ENCODE measurements at regions not wholly inside any gene's neighbourhood (a gene's known extent, or its start where the extent isn't known, plus 50 kb on each side); places are given as distances from the start of the nearest gene placed in this dataset.

DNA sequence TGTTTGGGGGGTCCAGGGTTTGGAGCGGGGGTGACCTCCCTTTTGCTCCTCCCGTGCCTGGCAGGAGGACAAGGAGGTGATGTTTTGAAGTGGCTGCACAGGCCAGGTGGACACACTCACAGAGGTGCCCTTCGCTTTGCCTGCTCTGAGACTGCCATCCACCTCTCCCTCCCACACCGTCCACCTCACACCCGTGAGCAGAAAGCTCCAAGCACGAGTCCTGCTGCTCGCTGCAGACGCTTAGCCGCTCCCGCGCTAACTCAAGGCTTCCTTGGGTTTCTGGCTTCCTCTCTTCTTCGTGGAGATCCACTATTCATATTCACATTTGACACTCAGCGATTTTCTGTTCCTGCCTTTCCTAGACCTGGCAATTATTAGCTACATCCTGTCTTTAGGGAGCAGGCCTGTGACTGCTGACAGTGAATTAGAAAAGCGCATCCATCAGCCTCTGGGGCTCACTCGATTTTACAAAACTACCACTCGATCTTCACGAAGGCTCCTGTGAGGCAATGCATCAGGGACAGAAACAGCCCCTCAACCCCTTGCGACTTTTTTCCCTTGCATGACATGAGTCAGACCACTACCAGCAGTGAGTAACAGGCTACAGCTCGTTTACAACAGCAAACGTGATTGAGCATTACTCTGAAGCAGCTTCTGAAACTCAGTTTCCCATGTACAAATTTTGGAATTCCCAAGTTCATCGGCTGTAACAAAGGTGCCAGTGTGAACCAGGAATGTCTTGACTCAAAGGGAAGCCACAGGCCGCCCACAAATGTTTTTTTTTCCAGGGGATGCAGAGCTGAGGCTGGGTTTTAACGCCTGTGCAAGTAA, 238.7 kb upstream of the SOX11 start:
- no peaks in the 10 kb centered on the region for H3K36me3 Mint-ChIP-seq (ENCODE audit: low read depth)
- DNase-seq (no peak), ATAC-seq (no peak)

DNA sequence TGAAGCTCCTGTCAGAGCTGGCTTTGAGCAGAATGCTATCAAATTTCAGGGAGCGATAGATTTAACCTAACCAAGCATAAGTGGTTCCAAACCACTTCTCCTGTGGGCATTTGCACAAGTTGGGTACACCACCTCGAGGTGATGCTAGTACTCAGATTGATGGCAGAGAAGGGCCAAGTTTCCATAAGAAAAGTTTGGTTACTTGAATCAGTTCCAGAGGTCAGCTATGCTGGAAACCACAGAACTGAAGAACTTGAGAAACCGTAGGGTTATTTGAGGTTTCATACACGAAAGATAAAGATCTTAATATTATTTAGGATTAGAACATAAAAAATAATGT, 238.2 kb upstream of the SOX11 start:
- no peaks in the 10 kb centered on the region for H3K36me3 Mint-ChIP-seq (ENCODE audit: low read depth)
- no peak overlapping the region for H3K4me3 Mint-ChIP-seq
- H3K9me3 ChIP-seq (ENCODE audit: control insufficient read depth, low read length, poor library complexity, severe bottlenecking), result no peaks in the 10 kb centered on the region
- no peaks in the 10 kb centered on the region for H3K27me3 Mint-ChIP-seq
- DNase-seq (no peak), ATAC-seq (no peak)
- no peaks in the 10 kb centered on the region for H3K4me1 Mint-ChIP-seq
- H3K27ac Mint-ChIP-seq, result no peak overlapping the region

More for the DNA sequence above, 238.7 kb upstream of the SOX11 start:
- Mint-ChIP-seq H3K27me3 (no peaks in the 10 kb centered on the region), H3K4me1 (no peaks in the 10 kb centered on the region), H3K4me3 (no peak overlapping the region), H3K27ac (no peak overlapping the region)
- no peaks in the 10 kb centered on the region for H3K9me3 ChIP-seq (ENCODE audit: control insufficient read depth, low read length, poor library complexity, severe bottlenecking)

DNA sequence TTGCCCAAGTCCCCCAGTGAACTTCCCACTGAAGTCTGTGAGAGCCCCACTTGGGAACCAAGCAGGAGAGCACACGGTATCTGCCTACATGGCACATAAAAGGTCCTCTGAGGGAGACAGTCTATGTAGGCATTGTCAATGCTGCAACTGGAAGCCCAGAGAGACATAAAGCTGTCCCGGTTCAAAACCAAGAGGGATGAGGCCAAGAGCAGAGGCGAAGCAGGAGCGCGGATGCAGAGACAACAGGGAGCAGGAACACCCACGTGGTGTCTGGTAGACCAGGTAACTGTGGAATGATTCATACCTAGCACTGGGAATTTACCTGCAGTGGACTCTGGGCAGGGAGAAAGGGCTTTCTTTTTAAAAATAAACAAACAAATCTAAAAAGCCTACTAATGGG, 233.1 kb upstream of the SOX11 start:
- no peaks in the 10 kb centered on the region for H3K27me3 Mint-ChIP-seq
- H3K36me3 Mint-ChIP-seq (ENCODE audit: low read depth), result no peaks in the 10 kb centered on the region
- no peak for ATAC-seq
- no peaks in the 10 kb centered on the region for H3K9me3 ChIP-seq (ENCODE audit: control insufficient read depth, low read length, poor library complexity, severe bottlenecking)
- H3K4me1 Mint-ChIP-seq, result no peaks in the 10 kb centered on the region
- H3K4me3 Mint-ChIP-seq, result no peak overlapping the region
- no peak for DNase-seq
- no peak overlapping the region for H3K27ac Mint-ChIP-seq

DNA sequence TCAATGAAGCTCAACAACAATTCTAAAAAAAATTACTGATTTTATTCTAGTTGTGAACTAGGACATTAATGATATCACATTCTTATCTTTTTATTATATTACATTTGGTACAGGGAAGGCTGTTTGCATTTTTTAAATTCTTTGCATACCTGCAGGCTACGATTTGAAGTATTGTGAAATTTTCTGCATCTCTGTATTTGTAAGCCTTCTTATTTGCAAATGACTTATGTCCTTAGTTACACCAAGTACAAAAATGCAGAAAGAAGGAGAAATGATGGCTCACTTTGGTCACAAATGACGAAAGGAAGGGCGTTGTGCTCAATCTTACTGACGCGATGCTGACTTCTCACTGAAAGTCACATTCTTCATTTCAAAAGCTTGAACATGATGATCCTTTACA, 227.5 kb upstream of the SOX11 start:
- H3K27me3 Mint-ChIP-seq, result no peaks in the 10 kb centered on the region
- DNase-seq, result no peak

DNA sequence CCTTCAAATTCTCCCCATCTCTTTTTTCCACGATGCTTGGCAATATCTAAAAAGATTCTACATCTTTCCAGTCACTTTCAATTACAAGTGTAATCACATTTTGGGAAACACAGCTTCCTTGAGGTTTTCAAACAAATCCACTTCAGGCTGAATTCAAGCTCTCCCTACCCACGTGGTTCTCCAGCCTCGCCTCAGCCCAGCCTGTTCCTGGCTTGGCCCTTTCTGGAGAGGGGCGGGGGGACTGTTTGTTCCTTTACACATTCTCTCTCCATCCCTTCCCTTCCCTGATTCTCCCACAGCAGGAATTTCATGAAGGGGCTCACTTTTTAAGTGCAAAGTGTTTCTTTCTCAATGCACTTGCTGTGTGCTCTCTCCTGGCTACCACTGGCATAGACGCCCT, 226.3 kb upstream of the SOX11 start:
- H3K9me3 ChIP-seq (ENCODE audit: control insufficient read depth, low read length, poor library complexity, severe bottlenecking), result no peaks in the 10 kb centered on the region
- ATAC-seq (no peak), DNase-seq (no peak)
- H3K36me3 Mint-ChIP-seq (ENCODE audit: low read depth), result no peaks in the 10 kb centered on the region
- H3K4me1 Mint-ChIP-seq, result no peaks in the 10 kb centered on the region
- H3K27me3 Mint-ChIP-seq, result no peaks in the 10 kb centered on the region
- no peak overlapping the region for H3K4me3 Mint-ChIP-seq
- H3K27ac Mint-ChIP-seq, result no peak overlapping the region

More for the DNA sequence above, 227.5 kb upstream of the SOX11 start:
- Mint-ChIP-seq H3K4me3 (no peak overlapping the region), H3K36me3 (ENCODE audit: low read depth) (no peaks in the 10 kb centered on the region), H3K27ac (no peak overlapping the region), H3K4me1 (no peaks in the 10 kb centered on the region)
- no peak for ATAC-seq
- no peaks in the 10 kb centered on the region for H3K9me3 ChIP-seq (ENCODE audit: control insufficient read depth, low read length, poor library complexity, severe bottlenecking)

DNA sequence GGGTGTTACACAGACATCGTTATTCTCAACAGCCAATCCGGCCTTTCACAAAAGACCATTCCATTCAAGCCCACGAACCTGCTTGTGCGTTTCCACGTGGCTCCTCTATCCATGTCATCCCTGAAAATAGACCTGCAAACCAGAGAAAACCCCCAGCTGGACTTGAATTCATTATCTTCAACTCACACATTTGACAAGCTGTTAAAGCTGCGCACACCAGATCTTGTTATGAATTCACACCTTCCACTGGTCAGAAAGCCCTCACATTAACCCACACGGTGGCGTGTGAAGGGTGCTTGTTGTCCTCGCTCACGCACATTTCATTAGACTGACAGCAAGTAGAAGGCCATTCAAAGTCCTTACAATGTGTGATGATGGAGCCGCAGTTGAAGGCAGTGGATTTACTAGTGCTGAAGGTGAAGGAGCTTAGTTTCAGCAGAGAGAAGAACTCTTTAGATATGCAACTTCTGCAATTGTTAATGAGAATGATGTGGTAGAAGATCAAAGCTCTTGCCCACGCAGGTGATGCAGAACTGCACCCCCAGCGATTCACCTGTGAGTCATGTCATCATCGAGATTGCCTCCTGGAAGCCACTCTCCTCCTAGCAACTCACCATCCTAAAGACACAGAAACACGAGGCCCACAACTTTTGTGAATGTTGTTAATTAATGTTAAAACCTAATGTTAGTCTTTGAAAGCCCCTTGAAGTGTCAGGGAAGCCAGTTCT, 224.8 kb upstream of the SOX11 start:
- Mint-ChIP-seq H3K36me3 (ENCODE audit: low read depth) (no peaks in the 10 kb centered on the region), H3K27ac (no peak overlapping the region), H3K4me3 (no peak overlapping the region), H3K27me3 (no peaks in the 10 kb centered on the region), H3K4me1 (no peaks in the 10 kb centered on the region)
- DNase-seq (no peak), ATAC-seq (no peak)
- H3K9me3 ChIP-seq (ENCODE audit: control insufficient read depth, low read length, poor library complexity, severe bottlenecking), result no peaks in the 10 kb centered on the region

DNA sequence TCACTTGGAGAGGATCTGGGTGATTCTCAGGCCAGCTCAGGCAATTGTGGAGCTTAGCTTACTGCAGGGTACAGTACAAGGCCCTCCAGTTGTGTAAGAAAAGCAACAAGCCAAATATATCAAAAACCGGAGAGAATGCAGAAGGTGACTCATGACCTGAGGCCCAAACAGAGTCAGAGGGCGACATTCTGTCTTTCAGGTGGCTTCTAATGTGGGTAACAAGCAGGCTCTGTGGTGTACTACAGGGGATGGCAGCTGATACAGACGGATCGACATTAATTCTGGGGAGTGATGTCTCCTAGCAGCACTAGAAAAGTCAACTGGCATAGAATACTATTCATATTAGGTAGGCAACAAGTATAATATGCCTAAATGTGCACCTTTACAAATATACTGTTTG, 219.5 kb upstream of the SOX11 start:
- Mint-ChIP-seq H3K4me3 (no peak overlapping the region), H3K27me3 (no peaks in the 10 kb centered on the region), H3K36me3 (ENCODE audit: low read depth) (no peaks in the 10 kb centered on the region), H3K4me1 (no peaks in the 10 kb centered on the region), H3K27ac (no peak overlapping the region)
- ATAC-seq (no peak), DNase-seq (no peak)
- no peaks in the 10 kb centered on the region for H3K9me3 ChIP-seq (ENCODE audit: control insufficient read depth, low read length, poor library complexity, severe bottlenecking)

DNA sequence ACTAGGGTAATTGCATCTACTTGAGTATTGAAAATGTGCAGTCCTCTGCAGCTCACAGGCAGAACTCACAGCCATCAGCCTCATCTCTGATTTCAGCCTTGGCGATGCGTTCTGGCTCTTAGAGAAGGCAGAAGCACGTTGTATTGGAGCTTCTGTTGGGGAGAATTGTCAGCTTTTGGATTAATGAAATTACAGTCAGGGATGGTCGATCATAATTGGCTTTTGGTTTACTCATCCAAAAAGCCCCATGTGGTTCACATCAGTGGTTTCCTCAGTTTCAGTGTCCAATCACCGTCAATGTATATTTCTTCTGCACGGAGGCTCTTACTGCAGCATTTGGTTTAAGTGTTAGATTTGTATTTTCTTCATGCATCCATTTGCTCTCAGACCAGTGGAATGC, 218.5 kb upstream of the SOX11 start:
- H3K4me1 Mint-ChIP-seq, result no peaks in the 10 kb centered on the region
- no peaks in the 10 kb centered on the region for H3K27me3 Mint-ChIP-seq
- no peaks in the 10 kb centered on the region for H3K9me3 ChIP-seq (ENCODE audit: control insufficient read depth, low read length, poor library complexity, severe bottlenecking)
- DNase-seq (no peak), ATAC-seq (no peak)
- no peak overlapping the region for H3K27ac Mint-ChIP-seq
- no peaks in the 10 kb centered on the region for H3K36me3 Mint-ChIP-seq (ENCODE audit: low read depth)
- no peak overlapping the region for H3K4me3 Mint-ChIP-seq

DNA sequence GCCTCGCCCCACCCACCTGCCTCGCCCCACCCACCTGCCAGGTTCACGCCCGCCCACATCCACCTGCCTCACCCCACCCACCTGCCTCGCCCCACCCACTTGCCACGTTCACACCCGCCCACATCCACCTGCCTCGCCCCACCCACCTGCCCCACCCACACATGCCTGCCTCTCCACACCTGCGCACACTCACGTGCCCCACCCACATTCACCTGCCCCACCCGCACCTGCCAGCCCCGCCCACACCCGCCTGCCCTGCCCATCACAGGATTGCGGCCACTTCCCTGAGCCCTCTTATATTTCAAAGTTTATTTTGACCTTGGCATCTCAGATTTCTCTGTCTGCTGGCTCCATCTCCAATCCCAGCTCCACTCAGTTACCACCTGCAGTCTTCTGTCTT, 217.5 kb upstream of the SOX11 start:
- no peaks in the 10 kb centered on the region for H3K27me3 Mint-ChIP-seq
- H3K27ac Mint-ChIP-seq, result no peak overlapping the region
- no peak overlapping the region for H3K4me3 Mint-ChIP-seq
- no peaks in the 10 kb centered on the region for H3K36me3 Mint-ChIP-seq (ENCODE audit: low read depth)
- DNase-seq, result no peak
- no peak for ATAC-seq
- no peaks in the 10 kb centered on the region for H3K9me3 ChIP-seq (ENCODE audit: control insufficient read depth, low read length, poor library complexity, severe bottlenecking)
- no peaks in the 10 kb centered on the region for H3K4me1 Mint-ChIP-seq

DNA sequence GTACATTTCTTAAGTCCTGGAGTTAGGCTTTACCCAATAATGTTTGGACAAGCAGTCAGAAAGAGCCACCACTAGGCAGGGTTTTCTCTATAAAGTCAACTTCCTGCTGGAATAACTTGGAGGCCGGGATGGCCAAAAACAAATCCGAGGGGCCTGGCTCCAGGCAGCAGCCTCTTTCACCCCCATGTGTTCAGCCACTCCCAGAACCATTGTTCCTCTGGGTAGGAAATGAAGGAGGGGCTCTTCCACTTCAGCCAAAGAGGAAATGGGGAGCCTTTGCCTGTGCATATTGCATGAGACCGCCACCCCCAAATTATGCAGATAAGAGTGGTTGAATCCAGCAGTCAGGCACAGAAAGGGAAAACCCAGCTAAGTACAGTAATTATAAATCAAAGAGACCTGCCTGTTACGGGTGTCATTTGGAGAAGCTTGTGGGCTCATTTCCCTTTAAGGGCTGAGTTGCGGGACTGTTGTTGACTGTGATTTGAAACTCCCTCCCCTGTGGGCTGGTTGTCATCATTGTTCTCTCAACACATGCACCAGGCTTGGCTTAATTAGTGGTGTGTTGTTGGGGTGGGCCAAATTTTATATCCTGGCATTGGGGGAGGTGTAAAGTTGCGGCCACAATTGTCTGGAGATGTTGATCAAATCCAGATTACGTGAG, 212.8 kb upstream of the SOX11 start:
- ATAC-seq (no peak), DNase-seq (no peak)
- Mint-ChIP-seq H3K4me1 (no peaks in the 10 kb centered on the region), H3K27me3 (no peaks in the 10 kb centered on the region), H3K27ac (no peak overlapping the region), H3K4me3 (no peak overlapping the region), H3K36me3 (ENCODE audit: low read depth) (no peaks in the 10 kb centered on the region)
- H3K9me3 ChIP-seq (ENCODE audit: control insufficient read depth, low read length, poor library complexity, severe bottlenecking), result no peaks in the 10 kb centered on the region

DNA sequence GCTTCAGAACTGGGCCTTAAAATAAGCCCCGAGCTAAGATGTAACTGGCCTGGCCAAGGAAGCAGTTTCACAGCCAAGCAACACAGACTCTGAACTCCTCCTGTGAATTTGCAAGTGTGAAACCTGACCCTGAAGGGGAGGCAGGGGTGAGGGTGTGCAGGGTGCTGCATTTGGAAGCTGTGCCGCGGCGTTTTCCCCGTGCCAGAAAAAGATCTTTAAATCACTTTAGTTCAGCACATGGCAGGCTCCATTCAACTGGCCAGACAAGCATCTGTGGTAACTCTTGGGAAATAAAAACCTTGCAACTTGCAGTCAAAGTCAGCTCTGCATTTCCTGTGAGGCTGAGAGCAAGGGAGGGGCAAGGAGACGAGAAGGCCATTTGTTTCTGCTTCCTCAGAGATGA, 209.3 kb upstream of the SOX11 start:
- no peaks in the 10 kb centered on the region for H3K9me3 ChIP-seq (ENCODE audit: control insufficient read depth, low read length, poor library complexity, severe bottlenecking)
- no peak overlapping the region for H3K27ac Mint-ChIP-seq
- DNase-seq (no peak), ATAC-seq (no peak)
- H3K4me3 Mint-ChIP-seq, result no peak overlapping the region
- H3K4me1 Mint-ChIP-seq, result no peaks in the 10 kb centered on the region
- no peaks in the 10 kb centered on the region for H3K36me3 Mint-ChIP-seq (ENCODE audit: low read depth)
- H3K27me3 Mint-ChIP-seq, result no peaks in the 10 kb centered on the region

DNA sequence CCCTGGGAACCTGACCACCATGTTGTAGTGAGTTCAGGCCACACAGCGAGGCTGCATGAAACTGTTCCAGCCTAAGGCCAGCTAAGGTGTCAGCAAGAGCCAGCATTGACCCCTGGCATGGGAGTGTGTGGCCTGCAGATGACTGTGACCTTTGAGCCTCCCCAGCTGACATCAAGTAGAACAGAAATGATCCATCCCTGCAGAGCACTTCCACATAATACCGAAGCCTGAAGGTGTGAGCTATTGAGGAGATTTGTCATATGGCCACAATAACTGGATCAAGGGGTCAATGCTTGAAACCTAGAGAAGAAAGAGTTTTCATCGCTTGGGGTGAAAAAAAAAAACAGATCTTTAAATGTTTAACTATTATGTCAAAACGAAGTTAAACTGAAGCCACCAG, 207.3 kb upstream of the SOX11 start:
- no peaks in the 10 kb centered on the region for H3K9me3 ChIP-seq (ENCODE audit: control insufficient read depth, low read length, poor library complexity, severe bottlenecking)

DNA sequence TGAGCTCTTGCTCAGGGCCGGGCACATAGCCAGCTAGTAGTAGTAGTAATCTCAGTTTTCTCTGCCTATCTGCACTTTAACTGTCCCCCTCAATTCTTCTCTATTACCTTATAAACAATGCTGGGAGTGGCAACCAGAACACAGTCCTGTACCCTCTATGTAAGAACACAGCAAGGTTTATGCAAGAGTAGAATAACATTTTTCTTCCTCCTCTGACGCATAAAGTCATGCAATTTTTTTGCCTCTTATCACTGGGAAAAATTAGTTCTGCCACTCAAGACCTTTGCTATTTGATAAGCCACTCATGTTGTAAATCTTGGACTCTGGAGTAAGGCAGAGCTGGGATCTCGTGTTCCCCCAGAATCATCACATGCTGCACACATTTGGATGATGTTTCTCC, 200.7 kb upstream of the SOX11 start:
- Mint-ChIP-seq H3K27ac (no peak overlapping the region), H3K4me1 (no peaks in the 10 kb centered on the region), H3K36me3 (ENCODE audit: low read depth) (no peaks in the 10 kb centered on the region), H3K27me3 (no peaks in the 10 kb centered on the region), H3K4me3 (no peak overlapping the region)
- no peaks in the 10 kb centered on the region for H3K9me3 ChIP-seq (ENCODE audit: control insufficient read depth, low read length, poor library complexity, severe bottlenecking)
- DNase-seq, result no peak
- ATAC-seq, result no peak

More for the DNA sequence above, 207.3 kb upstream of the SOX11 start:
- Mint-ChIP-seq H3K27me3 (no peaks in the 10 kb centered on the region), H3K4me1 (no peaks in the 10 kb centered on the region), H3K4me3 (no peak overlapping the region), H3K27ac (no peak overlapping the region), H3K36me3 (ENCODE audit: low read depth) (no peaks in the 10 kb centered on the region)
- DNase-seq (no peak), ATAC-seq (no peak)

Data from T-helper 17 cell (primary cell).